ENCODE measurements at regions not wholly inside any gene's neighbourhood (a gene's known extent, or its start where the extent isn't known, plus 50 kb on each side); places are given as distances from the start of the nearest gene placed in this dataset.

- FAIRE-seq (no peak), DNase-seq (ENCODE audit: insufficient read length, low spot score) (no peak)
These were observed 163.6 kb downstream of the LRRC70 start for GRCh38 chr5:62742207-62742606.

DNA sequence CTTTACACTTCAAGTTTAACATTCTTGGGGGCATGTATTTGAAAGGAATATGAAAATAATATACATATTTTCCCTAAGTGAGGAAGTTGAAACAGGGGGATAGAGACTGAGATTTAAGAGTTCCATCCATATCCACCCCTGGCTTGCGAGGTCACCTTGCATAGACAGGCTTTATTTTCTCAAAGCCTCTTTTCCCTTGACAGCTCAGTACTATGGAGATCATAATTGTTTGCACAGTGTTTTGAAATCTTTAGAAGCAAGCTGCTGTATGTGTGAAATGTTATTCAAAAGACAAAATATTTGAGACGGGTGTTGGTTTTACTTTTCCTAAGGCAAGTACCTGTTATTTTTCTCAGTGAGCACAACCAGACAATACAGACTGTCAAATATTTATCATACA, 163.1 kb downstream of the LRRC70 start:
- FAIRE-seq (no peak), DNase-seq (ENCODE audit: insufficient read length, low spot score) (no peak)

DNA sequence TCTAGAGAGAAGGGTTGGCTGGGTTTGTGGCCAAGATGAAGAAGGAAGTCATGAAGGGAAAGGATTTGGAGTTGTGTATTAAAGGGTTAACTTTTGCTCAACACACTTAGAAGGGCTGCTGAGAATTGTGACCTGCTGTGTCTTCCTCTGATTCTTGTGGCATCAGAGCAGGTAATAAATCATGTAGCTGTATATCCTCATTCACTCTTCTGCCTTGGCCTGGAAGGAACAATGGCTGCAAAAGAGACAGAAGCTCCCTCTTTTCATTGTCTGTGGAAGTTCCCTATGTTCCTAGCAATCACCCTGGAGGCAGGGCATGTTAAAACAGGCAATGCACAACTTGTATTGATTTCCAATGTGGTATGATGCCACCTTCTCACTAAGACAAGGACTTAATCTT, 159.1 kb downstream of the LRRC70 start:
- no peak for DNase-seq (ENCODE audit: insufficient read length, low spot score)
- no peak for FAIRE-seq

DNA sequence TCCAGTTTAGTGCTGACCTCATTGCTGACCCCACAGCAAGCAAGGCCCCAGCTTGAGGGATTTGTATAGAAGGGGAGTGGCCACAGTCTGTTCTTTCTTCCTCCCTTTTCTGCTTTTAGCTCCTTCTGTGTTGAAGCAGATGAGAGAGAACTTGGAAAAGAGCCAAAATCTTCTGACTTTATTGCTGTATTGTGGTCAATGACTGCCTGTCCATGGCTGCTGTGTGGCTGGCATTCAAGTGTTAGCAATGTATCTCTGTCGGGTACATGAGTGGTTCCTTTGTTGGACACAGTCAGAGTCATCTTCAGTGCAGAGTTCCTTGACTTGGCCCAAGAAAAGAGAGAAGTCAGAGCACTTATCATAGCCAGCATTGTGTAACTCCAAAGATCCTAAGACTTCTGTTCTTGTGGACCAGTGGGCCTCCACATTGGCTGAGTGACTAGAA, 154.1 kb downstream of the LRRC70 start:
- no peak for FAIRE-seq
- no peak for DNase-seq (ENCODE audit: insufficient read length, low spot score)

GRCh38 chr5:62731022-62731421, 152.4 kb downstream of the LRRC70 start:
- no peak for DNase-seq (ENCODE audit: insufficient read length, low spot score)

GRCh38 chr5:62729675-62730074, 151.1 kb downstream of the LRRC70 start:
- no peak for FAIRE-seq

More at GRCh38 chr5:62731022-62731421, 152.4 kb downstream of the LRRC70 start:
- no peak for FAIRE-seq

DNA sequence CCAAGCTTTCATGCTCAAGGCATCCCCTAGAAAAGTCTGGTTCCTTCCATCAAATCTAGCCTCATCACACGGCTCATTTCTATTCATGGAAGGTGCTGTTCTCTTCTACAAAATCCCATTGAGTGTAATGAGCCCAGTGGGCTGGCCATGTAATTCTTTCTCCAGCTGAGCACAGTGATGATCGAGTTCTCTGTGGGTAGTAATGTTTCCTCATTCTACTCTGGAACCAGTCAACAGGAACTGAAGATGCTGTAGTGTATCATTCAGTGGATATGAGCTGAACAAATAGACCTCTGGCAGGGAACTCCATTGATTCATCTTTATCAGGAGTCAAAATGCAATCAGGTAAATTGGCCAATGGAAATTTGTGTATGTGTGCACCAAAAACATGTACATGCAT, 149.2 kb downstream of the LRRC70 start:
- FAIRE-seq: no peak
- no peak for DNase-seq (ENCODE audit: insufficient read length, low spot score)

More at GRCh38 chr5:62729675-62730074, 151.1 kb downstream of the LRRC70 start:
- DNase-seq (ENCODE audit: insufficient read length, low spot score): no peak

- FAIRE-seq: no peak
- no peak for DNase-seq (ENCODE audit: insufficient read length, low spot score)
These were observed 148.6 kb downstream of the LRRC70 start for GRCh38 chr5:62727184-62727583.

GRCh38 chr5:62722360-62722759, 143.7 kb downstream of the LRRC70 start:
- FAIRE-seq: no peak
- no peak for DNase-seq (ENCODE audit: insufficient read length, low spot score)

- DNase-seq (ENCODE audit: insufficient read length, low spot score): peak; percentile 50
- FAIRE-seq: peak; percentile 84
These were observed 141.4 kb downstream of the LRRC70 start for GRCh38 chr5:62720031-62720441.

DNA sequence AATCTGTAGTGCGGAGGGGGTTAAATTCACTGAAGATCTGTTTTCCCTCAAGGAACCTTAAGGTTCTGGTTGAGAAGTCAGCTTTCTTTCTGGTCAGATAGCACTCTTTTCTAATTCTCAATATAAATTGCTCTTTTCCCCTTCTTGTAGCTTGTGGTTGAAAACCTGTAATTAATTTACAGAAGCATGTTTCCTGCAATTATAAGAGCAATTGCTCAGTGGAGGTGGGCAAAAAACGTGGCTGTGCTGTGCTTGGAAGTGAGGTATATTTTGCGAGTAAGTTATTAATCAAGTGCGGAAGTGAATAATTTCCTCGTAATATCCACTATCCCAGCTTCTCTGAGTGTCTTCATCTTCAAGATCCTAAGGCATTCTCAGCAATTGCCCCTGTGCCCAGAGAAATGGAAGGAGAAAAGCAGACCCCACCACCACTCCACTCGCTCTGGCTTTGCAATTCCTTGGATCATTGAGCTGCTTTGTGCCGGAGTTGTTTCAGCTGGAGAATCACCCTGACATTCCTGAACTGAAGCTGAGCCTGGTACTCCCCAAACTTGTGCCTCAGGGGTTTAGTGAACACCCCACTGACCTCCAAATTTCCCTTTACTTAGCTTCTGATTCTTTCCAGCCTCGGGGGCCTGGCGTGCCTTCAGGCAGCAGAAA, 140.6 kb downstream of the LRRC70 start:
- no peak for FAIRE-seq
- DNase-seq (ENCODE audit: insufficient read length, low spot score): no peak

DNA sequence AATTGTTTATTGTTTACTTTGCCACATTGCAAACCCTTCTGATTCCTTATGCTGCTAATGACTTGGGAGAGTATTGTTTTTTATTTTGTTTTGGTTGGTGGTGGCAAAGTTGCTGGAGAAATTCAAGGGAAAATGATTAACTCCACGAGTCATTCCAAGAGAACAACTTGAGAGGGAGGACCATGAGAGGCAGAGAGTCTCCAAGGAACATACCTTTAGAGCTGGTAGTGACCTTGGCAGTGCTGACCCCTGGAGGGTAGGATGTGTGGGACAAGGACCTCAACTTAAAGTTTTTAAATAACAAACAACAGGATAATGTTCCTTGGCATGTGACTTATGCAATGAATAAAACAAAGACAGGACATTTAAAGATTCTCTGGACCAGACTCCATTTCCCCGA, 139.7 kb downstream of the LRRC70 start:
- FAIRE-seq: no peak
- no peak for DNase-seq (ENCODE audit: insufficient read length, low spot score)

GRCh38 chr5:62717301-62717933, 138.8 kb downstream of the LRRC70 start:
- FAIRE-seq (no peak), DNase-seq (ENCODE audit: insufficient read length, low spot score) (no peak)

DNA sequence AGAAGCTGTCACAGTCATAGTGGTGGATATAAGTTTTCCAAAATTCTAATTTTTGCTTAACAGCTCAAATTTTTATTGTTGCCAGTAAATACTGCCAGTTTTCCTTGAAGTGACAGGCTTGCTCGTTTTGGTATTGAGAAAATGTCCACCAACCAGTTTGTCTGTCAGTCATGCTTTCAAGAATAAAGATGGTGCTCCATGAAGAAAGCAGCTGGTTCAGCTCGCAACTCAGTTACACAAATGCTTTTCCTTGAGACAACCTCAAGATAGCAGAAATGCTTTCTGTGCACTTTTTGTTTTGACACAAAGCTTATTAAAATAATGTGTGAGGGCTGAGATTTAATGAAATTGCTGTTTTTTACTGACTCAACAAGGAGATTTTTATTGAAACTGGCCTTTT, 135.7 kb downstream of the LRRC70 start:
- DNase-seq (ENCODE audit: insufficient read length, low spot score) (no peak), FAIRE-seq (no peak)

GRCh38 chr5:62708481-62709325, 130.1 kb downstream of the LRRC70 start:
- DNase-seq (ENCODE audit: insufficient read length, low spot score) (no peak), FAIRE-seq (no peak)

DNA sequence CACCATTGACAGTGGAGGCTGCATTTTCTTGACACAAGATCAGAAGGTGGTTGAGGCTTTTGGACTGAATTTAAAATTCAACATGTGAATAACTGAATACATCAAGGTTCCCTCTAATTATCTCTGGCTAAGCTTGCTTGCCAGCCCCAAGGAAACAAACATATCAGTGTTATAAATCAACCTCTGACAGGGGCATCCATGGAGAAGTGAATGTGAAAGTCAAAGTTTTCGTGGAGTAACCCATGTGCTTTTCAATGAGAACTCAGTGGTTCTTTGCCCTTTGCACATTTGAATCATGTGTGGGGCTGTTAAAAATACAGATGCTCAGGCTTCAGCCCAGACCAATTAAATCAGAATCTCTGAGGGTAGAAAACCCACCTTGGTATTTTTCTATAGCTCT, 128.9 kb downstream of the LRRC70 start:
- no peak for FAIRE-seq
- DNase-seq (ENCODE audit: insufficient read length, low spot score): no peak

- FAIRE-seq: no peak
- no peak for DNase-seq (ENCODE audit: insufficient read length, low spot score)
These were observed 128.5 kb downstream of the LRRC70 start for GRCh38 chr5:62707131-62707530.

GRCh38 chr5:62705022-62705421, 126.4 kb downstream of the LRRC70 start:
- FAIRE-seq: no peak
- DNase-seq (ENCODE audit: insufficient read length, low spot score): no peak

- FAIRE-seq (no peak), DNase-seq (ENCODE audit: insufficient read length, low spot score) (no peak)
These were observed 123.5 kb downstream of the LRRC70 start for GRCh38 chr5:62702126-62702525.

GRCh38 chr5:62701036-62701435, 122.4 kb downstream of the LRRC70 start:
- DNase-seq (ENCODE audit: insufficient read length, low spot score) (no peak), FAIRE-seq (no peak)

GRCh38 chr5:62698756-62699155, 120.1 kb downstream of the LRRC70 start:
- FAIRE-seq (no peak), DNase-seq (ENCODE audit: insufficient read length, low spot score) (no peak)

DNA sequence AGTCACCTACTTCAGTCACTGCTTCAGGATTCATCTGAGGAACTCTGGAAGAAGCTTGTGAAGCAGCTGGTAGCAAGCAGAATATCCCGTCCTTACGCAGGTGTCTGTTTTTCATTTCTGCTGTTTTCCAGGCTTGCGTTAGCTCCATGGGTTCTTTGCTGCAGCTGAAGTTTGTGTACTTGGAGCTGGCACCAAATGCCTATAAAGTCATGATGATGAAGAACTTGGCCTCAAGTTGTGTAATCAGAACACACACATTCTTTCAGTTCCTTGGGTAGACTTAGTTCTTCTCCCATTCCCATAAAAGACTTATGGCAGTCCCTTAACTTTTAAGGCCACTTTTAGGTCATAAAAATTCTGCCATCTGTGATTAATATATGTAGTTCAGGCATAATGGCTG, 116.7 kb downstream of the LRRC70 start:
- no peak for DNase-seq (ENCODE audit: insufficient read length, low spot score)
- no peak for FAIRE-seq
